AG09319 (cell line): ENCODE measurements at regions not wholly inside any gene's neighbourhood (a gene's known extent, or its start where the extent isn't known, plus 50 kb on each side); places are given as distances from the start of the nearest gene placed in this dataset.

ENCODE experiments used
- DNase-seq: peaks from one replicate; pipeline ENCODE4 v3.0.0-alpha.2; 2010; ENCODE audit warnings: low read depth; ENCODE audit errors: extremely low read depth
- TF ChIP-seq, protein P1 (sequence below): IDR thresholded peaks from 2 replicates; pipeline ENCODE4 v1.5.1; 2011; ENCODE audit warnings: low read depth, mild to moderate bottlenecking, inconsistent platforms, low read length, moderate library complexity

DNA sequence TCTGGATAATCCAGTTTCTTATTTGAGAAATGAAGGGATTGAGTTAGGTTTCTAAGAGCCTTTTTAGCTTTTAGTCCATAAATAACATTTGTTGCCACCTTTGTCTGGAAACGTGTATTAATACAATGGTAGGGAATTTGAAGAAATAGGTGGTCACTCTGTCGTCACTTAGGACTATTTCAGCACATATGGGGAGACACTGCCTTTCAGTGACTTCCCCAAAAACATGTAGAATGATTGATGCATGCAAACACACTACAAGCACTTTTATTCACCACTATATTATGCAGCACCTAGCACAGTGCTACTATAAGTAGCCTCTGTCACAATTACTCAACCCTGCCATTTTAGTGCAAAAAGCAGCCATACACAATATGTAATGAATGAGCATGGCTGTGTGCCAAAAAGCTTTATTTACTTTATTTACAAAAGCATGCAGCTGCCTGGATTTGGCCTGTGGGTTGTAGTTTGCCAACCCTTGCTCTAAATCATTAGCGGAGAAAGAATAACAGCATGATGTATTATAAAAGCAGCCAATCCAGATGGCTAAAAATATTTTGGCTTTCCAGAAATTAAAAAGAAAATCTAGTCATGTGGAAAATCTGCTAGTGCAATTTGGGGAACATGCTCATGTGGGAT, 154.2 kb upstream of the HMHB1 start:
- TF ChIP-seq, protein P1, sequence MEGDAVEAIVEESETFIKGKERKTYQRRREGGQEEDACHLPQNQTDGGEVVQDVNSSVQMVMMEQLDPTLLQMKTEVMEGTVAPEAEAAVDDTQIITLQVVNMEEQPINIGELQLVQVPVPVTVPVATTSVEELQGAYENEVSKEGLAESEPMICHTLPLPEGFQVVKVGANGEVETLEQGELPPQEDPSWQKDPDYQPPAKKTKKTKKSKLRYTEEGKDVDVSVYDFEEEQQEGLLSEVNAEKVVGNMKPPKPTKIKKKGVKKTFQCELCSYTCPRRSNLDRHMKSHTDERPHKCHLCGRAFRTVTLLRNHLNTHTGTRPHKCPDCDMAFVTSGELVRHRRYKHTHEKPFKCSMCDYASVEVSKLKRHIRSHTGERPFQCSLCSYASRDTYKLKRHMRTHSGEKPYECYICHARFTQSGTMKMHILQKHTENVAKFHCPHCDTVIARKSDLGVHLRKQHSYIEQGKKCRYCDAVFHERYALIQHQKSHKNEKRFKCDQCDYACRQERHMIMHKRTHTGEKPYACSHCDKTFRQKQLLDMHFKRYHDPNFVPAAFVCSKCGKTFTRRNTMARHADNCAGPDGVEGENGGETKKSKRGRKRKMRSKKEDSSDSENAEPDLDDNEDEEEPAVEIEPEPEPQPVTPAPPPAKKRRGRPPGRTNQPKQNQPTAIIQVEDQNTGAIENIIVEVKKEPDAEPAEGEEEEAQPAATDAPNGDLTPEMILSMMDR, result no peak
- DNase-seq, result no peak

DNA sequence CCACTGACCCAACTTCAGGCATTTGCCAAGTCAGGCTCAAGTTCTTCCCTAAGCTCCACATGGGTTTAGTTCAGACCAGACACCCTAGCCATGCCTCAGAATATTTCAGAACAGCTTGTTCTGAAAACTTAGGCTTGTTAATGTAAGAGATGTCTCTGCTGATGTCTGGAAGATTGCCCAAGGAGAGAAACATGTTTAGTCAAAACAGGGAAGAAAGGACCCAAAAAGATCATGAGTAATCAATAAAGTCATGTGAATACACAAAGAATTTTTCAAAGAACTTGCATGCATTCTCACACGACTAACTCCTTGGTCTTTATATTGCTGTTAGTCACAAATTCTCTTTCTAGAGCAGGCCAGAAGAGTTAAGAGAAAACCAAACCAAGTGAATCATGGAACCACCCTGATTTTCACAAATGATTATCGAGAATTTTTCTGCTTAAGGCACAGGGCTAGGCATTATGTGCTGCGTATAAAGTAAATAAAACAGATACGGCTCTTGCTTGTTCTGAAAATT, 158.1 kb upstream of the HMHB1 start:
- DNase-seq, result no peak
- TF ChIP-seq, protein P1, result no peak

DNA sequence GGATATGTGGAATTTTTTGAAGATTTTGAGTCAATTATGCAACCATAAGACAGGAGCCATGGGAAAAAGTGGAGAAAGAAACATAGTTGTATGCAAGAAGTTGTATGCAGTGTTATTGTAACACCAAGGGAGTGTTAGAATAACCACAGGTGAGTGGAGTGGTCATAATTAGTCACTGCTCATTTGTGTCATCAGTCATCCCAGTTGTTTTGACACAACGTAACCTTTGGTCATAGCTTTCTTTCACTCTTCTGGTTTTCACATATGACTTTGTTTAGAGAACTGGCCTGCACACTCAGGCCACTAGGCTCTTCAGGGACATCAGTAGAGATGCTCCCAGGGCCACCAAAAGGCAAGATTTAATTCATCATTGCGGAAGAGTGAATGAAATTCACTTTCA, 158.7 kb upstream of the HMHB1 start:
- TF ChIP-seq, protein P1, result no peak
- no peak for DNase-seq

DNA sequence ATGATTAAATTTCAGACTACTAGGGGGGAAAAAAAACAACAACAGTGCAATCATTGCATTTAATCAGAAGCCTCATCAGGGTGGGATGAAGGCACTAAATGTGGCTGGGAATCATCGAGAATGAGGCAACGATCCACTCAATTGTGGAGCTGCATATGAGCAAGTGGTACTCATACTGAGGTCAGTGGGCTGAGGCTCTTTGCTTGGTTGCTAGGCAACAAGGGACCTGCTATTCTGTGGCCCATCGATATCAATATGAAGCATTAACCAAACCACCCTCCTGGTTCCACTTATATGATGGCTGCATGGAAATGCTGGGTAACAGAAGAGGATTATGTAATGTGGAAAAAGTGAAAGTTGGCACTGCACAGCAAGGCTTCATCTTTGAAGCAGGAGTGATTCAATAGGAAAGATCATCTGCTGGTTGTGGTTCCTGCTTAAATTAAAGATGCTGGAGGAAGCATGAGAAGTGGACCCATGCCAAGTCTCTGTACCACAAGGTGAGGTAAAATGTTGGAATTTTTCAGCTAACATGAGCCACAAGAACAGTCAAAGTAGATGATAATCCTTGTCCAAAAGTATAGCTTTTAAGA, 159.8 kb upstream of the HMHB1 start:
- no peak for DNase-seq
- TF ChIP-seq, protein P1, result no peak

DNA sequence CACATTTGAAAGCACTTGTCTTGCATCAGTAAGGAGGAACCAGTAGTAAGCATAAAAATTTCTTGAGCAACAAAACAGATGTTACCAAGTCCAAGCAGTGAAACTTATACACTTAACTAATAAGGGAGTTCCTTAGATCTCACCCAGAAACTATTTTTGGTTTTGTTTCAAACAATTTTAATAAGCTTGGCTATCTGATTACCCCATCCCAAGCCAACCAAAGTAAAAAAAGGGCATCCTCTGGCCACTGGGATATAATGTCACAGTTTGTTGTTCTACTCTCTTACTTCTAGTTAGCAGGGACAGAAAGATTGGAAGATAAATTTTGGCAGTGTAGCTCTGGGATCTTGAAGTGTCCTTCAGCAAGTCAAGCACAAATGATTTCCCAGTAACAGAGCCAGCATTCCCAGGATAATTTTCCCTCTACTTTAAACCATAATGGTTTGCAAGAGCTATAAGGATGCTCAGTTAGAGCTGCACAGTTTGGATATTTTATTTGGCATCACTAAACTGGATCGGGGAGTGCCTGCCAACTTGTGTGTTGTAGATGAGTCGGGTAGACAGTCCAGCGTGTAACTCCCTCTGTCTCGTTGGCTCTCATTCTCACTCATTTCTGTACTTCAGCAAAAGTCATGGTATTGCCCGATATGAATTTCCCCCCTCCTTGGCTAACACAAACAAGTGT, 161.9 kb upstream of the HMHB1 start:
- peak; percentile 67 for DNase-seq
- TF ChIP-seq, protein P1, result no peak

DNA sequence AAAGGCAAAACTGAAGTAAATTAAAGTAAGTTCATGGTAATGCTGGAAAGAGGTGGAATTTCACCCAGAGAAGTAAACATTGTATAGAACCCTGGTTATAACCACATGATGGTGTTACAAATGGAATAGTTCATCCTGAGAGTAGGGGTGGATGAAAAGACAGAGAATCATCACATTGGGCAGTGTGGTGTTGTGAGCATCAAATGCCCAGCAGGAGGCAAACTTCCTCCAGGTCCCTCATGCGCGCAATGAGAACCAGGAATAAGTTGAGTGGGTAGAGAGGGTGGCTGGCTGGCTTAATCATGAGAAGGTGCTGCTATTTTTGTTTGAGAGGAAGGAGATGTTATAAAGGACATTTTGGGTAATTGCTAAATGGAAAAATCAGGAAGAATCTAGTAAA, 163.3 kb upstream of the HMHB1 start:
- TF ChIP-seq, protein P1, result peak; percentile 2
- DNase-seq, result no peak

DNA sequence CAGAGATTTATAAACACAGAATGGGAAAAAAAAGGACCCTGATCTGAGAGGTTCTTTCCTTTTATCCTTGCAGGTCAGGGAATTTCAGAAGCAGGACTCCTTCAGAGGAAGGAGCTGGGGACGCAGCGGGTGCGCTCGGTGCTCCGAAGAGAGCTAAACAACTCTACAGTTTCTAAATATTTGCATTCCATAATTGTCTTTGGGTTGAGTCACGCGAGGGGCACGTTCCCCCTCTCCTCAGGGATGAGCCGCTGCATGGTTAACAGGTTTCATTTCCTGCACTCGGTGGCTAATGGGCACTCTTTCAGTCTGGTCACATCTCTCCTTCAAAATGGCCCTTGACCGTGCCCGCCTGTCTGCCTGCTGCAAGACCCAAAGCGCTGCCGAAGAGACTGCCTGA, 165.0 kb upstream of the HMHB1 start:
- DNase-seq, result no peak
- TF ChIP-seq, protein P1, result no peak
